ENCODE measurements at regions not wholly inside any gene's neighbourhood (a gene's known extent, or its start where the extent isn't known, plus 50 kb on each side); places are given as distances from the start of the nearest gene placed in this dataset.
A peak's percentile ranks its signal among the peaks of the same experiment; 100 is the strongest.

DNA sequence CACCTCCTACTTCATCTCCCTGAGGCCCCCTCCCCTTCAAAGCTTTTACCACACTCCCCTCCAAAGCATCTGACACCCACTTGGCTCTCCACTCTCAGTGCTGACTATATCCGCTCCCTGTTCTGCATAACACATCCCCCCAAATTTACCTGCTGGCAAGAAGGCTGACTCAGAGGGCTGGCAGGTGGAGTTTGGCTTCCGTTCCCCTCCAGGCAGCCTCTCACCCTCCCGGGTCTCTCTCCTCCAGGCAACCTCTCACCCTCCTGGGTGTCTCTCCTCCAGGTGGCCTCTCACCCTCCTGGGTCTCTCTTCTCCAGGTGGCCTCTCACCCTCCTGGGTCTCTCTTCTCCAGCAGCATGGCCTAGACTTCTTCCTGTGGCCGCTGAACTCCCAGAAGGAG lies 562.1 kb downstream of the NPHP4 start:
- no peak for DNase-seq

- DNase-seq: no peak
These were observed 563.9 kb downstream of the NPHP4 start for GRCh38 chr1:5428351-5428750.

GRCh38 chr1:5427026-5427613 lies 565.1 kb downstream of the NPHP4 start:
- no peak for DNase-seq

GRCh38 chr1:5424802-5425703 lies 567.2 kb downstream of the NPHP4 start:
- peak in 1 of 51 donors; percentile 2 for DNase-seq

DNA sequence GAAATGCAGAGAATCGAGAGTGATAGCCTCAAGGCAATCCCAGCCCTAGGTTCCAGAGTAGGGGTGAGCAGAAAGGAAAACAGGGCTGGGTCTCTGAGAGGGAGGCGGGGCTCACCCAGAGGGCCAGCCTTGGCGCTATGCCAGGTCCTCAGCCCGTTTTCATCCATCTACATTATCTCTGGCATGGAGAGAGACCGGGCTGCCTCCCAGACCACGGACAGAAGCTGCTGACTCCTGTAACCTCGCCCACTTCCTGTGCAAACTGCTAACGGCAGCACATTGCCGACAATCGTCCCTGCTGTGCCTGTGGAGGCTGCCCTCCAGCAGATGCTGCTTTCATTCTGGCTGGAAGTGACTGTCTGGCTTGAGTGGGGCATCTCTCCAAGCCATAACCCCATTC lies 569.1 kb downstream of the NPHP4 start:
- no peak for DNase-seq

- DNase-seq: no peak
These were observed 572.7 kb downstream of the NPHP4 start for GRCh38 chr1:5419501-5419900.

- no peak for DNase-seq
These were observed 575.7 kb downstream of the NPHP4 start for GRCh38 chr1:5416518-5416917.

GRCh38 chr1:5415606-5416005 lies 576.6 kb downstream of the NPHP4 start:
- DNase-seq: no peak

DNA sequence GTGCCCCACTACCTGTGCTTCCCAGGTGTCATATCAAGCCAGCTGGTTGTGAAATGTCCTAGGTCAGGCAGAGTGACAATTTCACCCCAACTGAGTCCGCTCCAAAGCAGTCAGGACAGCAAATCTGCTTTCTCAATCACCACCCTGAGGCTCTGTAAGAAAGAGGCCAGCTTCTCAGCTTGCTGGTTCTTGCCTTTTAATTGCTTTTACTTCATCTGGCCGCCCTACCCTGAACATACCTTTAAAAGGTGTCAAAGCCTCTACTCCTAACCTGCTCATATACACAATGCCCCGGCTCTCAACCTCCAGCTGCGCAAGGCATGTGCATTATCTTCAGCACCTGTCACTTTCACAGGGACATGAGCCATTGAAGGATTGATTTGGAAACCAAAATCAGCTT lies 581.6 kb downstream of the NPHP4 start:
- DNase-seq: no peak

DNA sequence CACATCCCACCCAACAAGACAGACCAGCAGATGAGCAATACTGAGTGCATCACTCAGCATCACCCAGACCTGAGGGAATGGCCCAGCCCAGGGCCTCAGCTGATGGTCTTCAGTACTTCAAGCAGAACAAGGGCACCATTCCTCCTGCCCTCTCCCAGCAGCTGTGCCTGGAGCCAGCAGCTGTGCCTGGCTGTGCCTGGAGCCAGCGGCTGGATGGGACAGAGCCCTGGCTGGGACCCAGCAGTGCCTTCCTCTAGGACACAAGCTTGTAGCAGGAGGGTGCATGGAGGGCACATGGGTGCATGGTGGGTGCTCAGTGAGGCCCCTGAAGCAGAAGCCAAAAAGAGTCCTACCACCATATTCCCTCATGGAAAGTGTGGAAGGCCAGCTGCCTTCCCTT lies 583.8 kb downstream of the NPHP4 start:
- DNase-seq: peak in 16 of 51 donors; percentile 2 to 57 (median 16)

- no peak for DNase-seq
These were observed 587.0 kb downstream of the NPHP4 start for GRCh38 chr1:5405263-5405662.

DNA sequence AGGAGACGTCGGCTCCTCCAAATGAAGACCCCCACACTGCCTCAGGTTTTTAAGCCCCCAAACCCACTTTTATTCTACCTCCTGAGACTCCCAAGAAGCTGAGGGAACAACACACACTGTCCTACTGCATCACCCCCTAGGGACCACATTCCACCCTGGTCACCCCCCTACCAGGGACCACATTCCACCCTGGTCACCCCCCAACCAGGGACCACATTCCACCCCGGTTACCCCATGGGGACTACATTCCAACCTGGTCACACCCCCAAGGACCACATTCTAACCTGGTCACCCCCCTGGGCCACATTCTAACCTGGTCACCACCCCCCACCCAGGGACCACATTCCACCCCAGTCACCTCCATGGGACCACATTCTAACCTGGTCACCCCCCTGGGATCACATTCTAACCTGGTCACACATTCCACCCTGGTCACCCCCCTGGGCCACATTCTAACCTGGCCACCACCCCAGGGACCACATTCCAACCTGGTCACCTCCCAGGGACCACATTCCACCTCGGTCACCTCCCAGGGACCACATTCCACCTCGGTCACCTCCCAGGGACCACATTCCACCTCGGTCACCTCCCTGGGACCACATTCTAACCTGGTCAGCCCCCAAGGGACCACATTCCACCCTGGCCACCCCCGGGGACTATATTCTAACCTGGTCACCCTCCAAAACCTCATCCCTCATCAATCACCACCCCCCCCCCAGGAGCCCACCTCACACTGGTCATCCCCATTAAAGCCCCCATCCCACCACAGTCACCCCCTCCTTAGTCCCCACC lies 587.6 kb downstream of the NPHP4 start:
- DNase-seq: no peak

DNA sequence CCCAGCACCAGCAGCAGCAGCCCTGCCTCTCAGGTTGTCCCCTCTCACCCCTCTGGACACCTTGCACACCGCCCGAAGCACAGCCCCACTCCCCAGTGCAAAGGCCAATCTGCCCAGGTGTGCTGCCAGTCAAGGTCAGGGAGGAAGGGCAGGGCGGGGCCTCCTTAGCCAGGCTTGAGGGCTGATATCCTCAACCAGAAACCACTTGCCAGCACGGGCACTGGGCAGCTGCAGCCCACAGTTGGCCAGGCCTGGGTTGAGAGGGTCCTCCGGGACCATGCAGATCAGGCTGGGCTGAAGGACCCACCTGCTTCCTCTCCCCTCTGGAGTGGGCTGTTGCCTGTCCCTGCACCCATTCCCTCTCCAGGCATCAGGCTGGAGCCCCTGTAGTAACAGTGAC lies 588.3 kb downstream of the NPHP4 start:
- no peak for DNase-seq

DNA sequence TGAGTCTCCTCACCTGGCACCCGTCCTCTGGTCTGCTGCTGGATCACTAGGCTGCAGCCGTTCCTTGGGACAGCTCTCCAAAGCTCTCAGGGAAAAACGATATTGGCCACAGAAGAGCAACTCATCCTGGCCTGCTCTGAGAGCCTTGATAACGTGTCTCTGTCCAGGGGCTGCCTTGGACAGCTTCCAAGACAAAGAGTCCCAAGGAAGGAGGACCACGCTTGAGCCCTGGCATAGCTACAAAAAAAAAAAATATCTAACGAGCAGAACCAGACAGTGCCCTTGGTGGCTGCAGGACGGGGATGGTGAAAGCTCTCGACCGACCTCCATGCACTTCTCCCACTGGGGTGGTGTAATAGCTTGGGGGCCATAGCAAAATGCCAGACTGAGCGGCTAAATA lies 589.6 kb downstream of the NPHP4 start:
- DNase-seq: no peak

DNA sequence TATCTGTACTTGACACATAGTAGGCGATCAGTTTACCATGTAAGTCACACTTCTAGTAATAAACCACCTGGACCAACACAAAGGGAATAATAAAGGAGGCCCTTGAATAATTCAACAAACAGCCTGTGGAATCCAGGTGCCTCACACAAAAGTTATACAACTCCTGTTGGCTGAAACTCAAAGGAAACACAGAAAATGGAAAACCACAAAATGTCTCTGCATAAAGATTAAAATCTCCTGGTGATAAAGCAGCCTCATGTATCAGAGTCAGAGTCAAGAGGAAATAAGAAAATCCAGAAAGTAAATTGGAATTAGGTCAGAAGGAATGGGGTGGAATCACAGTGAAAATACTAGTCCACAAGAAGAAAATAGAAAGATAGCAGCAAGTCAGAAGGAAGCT lies 592.5 kb downstream of the NPHP4 start:
- no peak for DNase-seq

DNA sequence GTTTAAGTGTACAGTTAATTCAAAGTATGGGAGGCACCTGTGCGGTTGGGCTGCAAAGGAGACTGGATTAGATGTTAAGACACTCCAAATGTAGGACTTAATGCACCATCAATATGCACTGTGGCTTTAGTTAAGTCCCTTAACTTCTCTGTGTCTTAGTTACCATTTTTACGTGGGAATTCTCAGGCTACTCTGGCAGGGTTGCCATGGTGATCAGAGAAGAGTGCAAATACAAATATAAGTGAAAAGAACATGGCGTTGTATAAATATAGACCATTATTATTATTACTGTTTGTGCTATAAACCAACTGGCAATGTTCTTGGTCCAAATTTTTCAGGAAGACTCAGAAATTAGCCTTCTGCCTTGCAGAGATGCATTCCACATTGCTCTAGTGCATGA lies 595.6 kb downstream of the NPHP4 start:
- no peak for DNase-seq

DNA sequence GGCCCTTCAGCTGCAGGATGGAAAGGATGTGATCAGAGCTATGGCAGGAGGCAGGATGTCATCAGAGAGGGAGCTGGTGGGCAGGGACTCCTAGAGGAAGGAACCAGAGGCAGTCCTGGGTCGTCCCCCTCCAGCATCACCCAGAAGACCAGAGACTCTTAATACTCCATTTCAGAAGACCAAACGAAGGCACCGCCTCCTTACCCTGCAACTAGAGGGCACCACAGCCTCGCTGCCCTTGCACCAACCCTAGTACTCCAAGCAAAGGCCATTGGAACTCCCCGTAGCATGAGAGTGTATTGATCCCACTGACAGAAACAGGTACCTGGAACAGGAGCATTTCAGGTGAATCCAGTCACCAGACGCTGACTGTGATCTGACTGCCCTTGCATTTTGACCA lies 598.1 kb downstream of the NPHP4 start:
- no peak for DNase-seq

DNA sequence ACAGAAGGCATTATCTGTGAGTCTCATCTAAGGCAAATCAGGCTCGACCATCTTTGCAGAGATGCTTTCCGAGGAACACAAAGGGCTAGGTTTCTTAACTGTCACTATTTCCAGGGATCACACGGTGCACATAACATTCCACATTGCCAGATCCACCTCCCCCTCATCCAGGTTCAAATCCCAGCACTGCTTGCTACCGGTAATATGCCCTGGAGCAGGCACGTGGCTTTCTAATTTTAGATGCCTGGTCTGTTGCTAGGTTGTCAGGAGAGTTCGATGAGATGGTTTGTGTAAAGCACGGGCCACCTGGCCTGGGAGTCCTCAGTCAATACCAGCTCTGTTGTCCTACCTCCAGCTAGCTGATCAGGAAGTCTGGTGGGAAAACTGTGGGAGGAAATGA lies 598.6 kb downstream of the NPHP4 start:
- no peak for DNase-seq

DNA sequence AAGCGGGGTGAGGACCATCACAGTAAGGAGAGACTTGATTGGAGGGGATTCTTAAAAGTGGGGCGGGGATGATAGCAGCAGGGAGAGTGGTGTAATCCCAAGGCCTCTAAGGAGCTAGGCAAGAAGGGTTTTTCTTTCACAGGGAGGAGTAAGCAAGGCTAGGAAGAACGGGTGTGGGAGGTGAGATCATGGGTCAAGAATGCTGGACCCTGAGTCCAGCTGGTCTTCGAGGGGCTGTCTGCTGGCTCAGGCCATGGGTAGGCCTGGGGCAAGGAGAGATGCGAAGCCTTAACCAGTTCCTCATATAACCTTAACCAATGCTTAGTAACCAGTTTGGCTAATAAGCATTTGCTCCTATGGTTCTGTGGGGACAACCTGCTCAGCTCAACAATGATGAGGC lies 599.1 kb downstream of the NPHP4 start:
- DNase-seq: no peak

DNA sequence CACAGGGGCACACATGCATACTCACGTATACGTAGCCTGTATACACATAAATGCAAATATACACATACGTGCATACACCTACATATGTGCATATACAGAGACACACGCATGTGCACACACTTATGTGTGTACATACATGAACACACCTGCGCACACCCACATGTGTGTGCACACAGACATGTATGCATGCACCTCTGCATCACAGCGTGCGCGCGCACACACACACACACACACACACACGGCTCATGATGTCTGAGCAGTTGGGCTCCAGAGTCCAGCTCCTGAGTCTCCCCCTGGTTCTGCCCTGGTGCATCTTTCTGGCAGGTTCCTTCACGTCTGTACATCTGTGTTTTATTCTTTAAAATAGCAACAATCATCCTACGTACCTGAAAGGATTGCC lies 600.5 kb downstream of the NPHP4 start:
- no peak for DNase-seq

GRCh38 chr1:5390504-5390903 lies 601.7 kb downstream of the NPHP4 start:
- no peak for DNase-seq

DNA sequence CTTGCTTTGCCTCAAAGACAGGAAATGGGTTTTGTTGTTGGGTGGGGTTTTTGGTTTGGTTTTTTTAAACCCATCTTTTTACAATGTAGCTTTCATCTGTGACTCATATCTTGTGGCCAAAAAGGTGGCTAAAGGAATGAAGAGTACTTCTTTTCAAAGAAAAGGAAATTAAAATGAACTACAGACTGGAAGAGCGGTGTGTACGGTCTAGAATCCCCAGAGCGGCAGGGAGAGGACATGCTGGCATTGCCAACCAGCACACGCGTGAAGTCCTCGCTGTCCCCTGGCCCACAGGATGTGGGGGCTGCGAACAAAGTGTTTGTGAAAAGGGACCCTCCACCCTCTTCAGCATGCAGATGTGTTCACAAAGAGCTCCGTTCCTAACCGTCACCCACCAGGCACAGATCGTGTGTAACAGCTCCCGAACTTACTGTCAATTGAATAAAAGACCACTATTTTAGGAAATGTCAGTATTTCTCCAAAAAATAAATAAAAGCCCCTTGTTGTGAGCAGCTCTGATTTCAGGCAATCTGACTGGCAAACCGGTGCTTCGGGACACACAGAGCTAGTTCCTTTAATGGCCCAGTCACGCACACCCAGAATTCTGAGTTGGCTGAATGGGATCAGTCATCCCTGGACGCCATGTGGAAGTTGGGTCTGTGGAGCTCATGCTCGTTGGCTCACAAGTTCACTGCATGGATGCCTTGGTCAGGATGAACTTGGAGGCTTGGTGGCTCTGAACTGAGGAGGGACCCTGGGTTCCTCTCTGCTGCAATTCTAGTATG lies 602.9 kb downstream of the NPHP4 start:
- peak in 1 of 51 donors; percentile 5 for DNase-seq

All from hypothalamus (tissue), 51 donors.